IMR-90 (cell line): ENCODE measurements at regions not wholly inside any gene's neighbourhood (a gene's known extent, or its start where the extent isn't known, plus 50 kb on each side); places are given as distances from the start of the nearest gene placed in this dataset.

Experiments
- ATAC-seq: fragments of 200-7000 bp; cut with Tn5 transposase; 2 replicates; pipeline ENCODE4 v1.9.1; 2020; ENCODE audit warnings: low read depth, mild to moderate bottlenecking, moderate library complexity
- BruUV-seq: library from RNA; stranded (reverse); fragments of 400-500 nt; replicated peaks from 2 replicates; lab custom pipeline; 2021; lab: Mats Ljungman, UMichigan
- CTCF ChIA-PET: fragments of 300-600 bp; formaldehyde crosslinking; extraction: SDS; loops from one replicate; lab custom pipeline; 2021; ENCODE audit warnings: antibody characterized with exemption; lab: Yijun Ruan, JAX
- POLR2A ChIA-PET: fragments of 300-600 bp; sonication (Branson Sonifier 250); formaldehyde crosslinking; loops from one replicate; lab custom pipeline; 2022; ENCODE audit warnings: antibody characterized with exemption; ENCODE audit not compliant: unreplicated experiment; lab: Charles Lee
- DNase-seq: peaks from one replicate; pipeline ENCODE4 v3.0.0; 2013
- H2AFZ ChIP-seq: replicated peaks from 2 replicates; pipeline ENCODE3; 2013; ENCODE audit warnings: low read length, mild to moderate bottlenecking; ENCODE audit not compliant: poor library complexity
- H2AK5ac ChIP-seq: 2 replicates; pipeline ENCODE4 v1.6.1; 2013; ENCODE audit warnings: low read depth, low read length, inconsistent platforms
- H2AK9ac ChIP-seq: replicated peaks from 2 replicates; pipeline ENCODE3; 2013; ENCODE audit warnings: mild to moderate bottlenecking, low read depth, low read length, moderate library complexity; ENCODE audit not compliant: poor library complexity
- H2BK120ac ChIP-seq: 2 replicates; pipeline ENCODE4 v1.6.1; 2013; ENCODE audit warnings: low read depth, low read length, inconsistent platforms
- H2BK15ac ChIP-seq: 3 replicates; pipeline ENCODE4 v1.6.1; 2013; ENCODE audit warnings: low read depth, low read length, inconsistent platforms
- H2BK20ac ChIP-seq: 2 replicates; pipeline ENCODE4 v1.6.1; 2013; ENCODE audit warnings: low read depth, mild to moderate bottlenecking, inconsistent platforms, low read length, moderate library complexity
- H2BK5ac ChIP-seq: 2 replicates; pipeline ENCODE4 v1.6.1; 2013; ENCODE audit warnings: mild to moderate bottlenecking, low read depth, low read length, inconsistent platforms; ENCODE audit not compliant: poor library complexity, severe bottlenecking
- H3K14ac ChIP-seq: replicated peaks from 2 replicates; pipeline ENCODE4 v1.6.1; 2013; ENCODE audit warnings: low read depth, low read length, inconsistent platforms
- H3K18ac ChIP-seq: 2 replicates; pipeline ENCODE4 v1.6.1; 2013; ENCODE audit warnings: low read depth, low read length, control low read depth
- H3K23ac ChIP-seq: 2 replicates; pipeline ENCODE4 v1.6.1; 2013; ENCODE audit warnings: low read depth, low read length, inconsistent platforms
- H3K27ac ChIP-seq: 2 replicates; pipeline ENCODE4 v1.5.1; 2013; ENCODE audit warnings: mild to moderate bottlenecking, control low read depth, low read length; ENCODE audit not compliant: insufficient read depth
- H3K27me3 ChIP-seq: 2 replicates; pipeline ENCODE4 v1.6.1; 2013; ENCODE audit warnings: low read length; ENCODE audit not compliant: control insufficient read depth, insufficient read depth
- H3K36me3 ChIP-seq: 2 replicates; pipeline ENCODE4 v1.6.1; 2013; ENCODE audit warnings: low read length, mixed read lengths; ENCODE audit not compliant: control insufficient read depth, insufficient read depth
- H3K4ac ChIP-seq: 2 replicates; pipeline ENCODE4 v1.6.1; 2013; ENCODE audit warnings: low read depth, low read length, inconsistent platforms
- H3K4me1 ChIP-seq: 2 replicates; pipeline ENCODE4 v1.6.1; 2013; ENCODE audit warnings: low read length, mixed read lengths; ENCODE audit not compliant: control insufficient read depth, insufficient read depth
- H3K4me2 ChIP-seq: 2 replicates; pipeline ENCODE4 v1.6.1; 2013; ENCODE audit warnings: low read depth, mild to moderate bottlenecking, control low read depth, low read length, moderate library complexity
- H3K4me3 ChIP-seq: 2 replicates; pipeline ENCODE4 v1.5.1; 2013; ENCODE audit warnings: low read depth, mild to moderate bottlenecking, control low read depth, low read length, moderate library complexity; ENCODE audit not compliant: insufficient read depth
- H3K56ac ChIP-seq: 2 replicates; pipeline ENCODE4 v1.6.1; 2013; ENCODE audit warnings: low read length, inconsistent platforms; ENCODE audit not compliant: insufficient read depth; ENCODE audit errors: extremely low read depth
- H3K79me1 ChIP-seq, 2 experiments: 2 replicates each; pipeline ENCODE4 v1.6.1; 2013; ENCODE audit warnings: low read length in 2 of 2, inconsistent platforms in 1 of 2, low read depth in 1 of 2
- H3K9ac ChIP-seq: 2 replicates; pipeline ENCODE4 v1.6.1; 2013; ENCODE audit warnings: low read depth, low read length, control low read depth
- H3K9me1 ChIP-seq: 2 replicates; pipeline ENCODE4 v1.6.1; 2013; ENCODE audit warnings: low read length, inconsistent platforms; ENCODE audit not compliant: insufficient read depth
- H3K9me3 ChIP-seq: 2 replicates; pipeline ENCODE4 v1.6.1; 2013; ENCODE audit warnings: low read length; ENCODE audit not compliant: control insufficient read depth, insufficient read depth
- H4K20me1 ChIP-seq: 2 replicates; pipeline ENCODE4 v1.6.1; 2013; ENCODE audit warnings: low read length, inconsistent platforms; ENCODE audit not compliant: insufficient read depth
- H4K5ac ChIP-seq: 2 replicates; pipeline ENCODE4 v1.6.1; 2013; ENCODE audit warnings: mild to moderate bottlenecking, low read depth, low read length, control low read depth
- H4K8ac ChIP-seq, 2 experiments: 2 replicates each; pipeline ENCODE4 v1.6.1; 2013; ENCODE audit warnings: low read depth in 2 of 2, low read length in 2 of 2, control low read depth in 1 of 2, inconsistent platforms in 1 of 2
- H4K91ac ChIP-seq: 2 replicates; pipeline ENCODE4 v1.6.1; 2013; ENCODE audit warnings: low read depth, low read length, inconsistent platforms; ENCODE audit not compliant: insufficient read depth
- BHLHE40 ChIP-seq: fragments of 150-350 bp; IDR thresholded peaks from 2 replicates; pipeline ENCODE4 v1.6.1; 2016; ENCODE audit warnings: mild to moderate bottlenecking, low read depth, low read length
- CEBPB ChIP-seq: IDR thresholded peaks from 2 replicates; pipeline ENCODE4 v1.6.1; 2012; ENCODE audit warnings: low read depth, low read length, improper control_type of control experiment
- CHD1 ChIP-seq: IDR thresholded peaks from 2 replicates; pipeline ENCODE4 v1.6.1; 2012; ENCODE audit warnings: low read depth, low read length, improper control_type of control experiment
- FOS ChIP-seq: fragments of 150-350 bp; IDR thresholded peaks from 2 replicates; pipeline ENCODE4 v1.6.1; 2016; ENCODE audit warnings: low read depth, low read length
- MAFK ChIP-seq: IDR thresholded peaks from 2 replicates; pipeline ENCODE4 v1.6.1; 2012; ENCODE audit warnings: low read depth, low read length, improper control_type of control experiment
- MAZ ChIP-seq: IDR thresholded peaks from 2 replicates; pipeline ENCODE4 v1.6.1; 2012; ENCODE audit warnings: low read depth, mild to moderate bottlenecking, low read length, improper control_type of control experiment, moderate library complexity, borderline replicate concordance
- MXI1 ChIP-seq: IDR thresholded peaks from 2 replicates; pipeline ENCODE4 v1.6.1; 2012; ENCODE audit warnings: low read depth, mild to moderate bottlenecking, low read length, moderate library complexity, borderline replicate concordance
- NFE2L2 ChIP-seq: fragments of 150-350 bp; IDR thresholded peaks from 2 replicates; pipeline ENCODE4 v1.6.1; 2016; ENCODE audit warnings: low read depth, mild to moderate bottlenecking, low read length
- POLR2A ChIP-seq: IDR thresholded peaks from 2 replicates; pipeline ENCODE4 v1.6.1; 2012; ENCODE audit warnings: mild to moderate bottlenecking, low read depth, low read length
- RAD21 ChIP-seq: IDR thresholded peaks from 2 replicates; pipeline ENCODE4 v1.6.1; 2012; ENCODE audit warnings: low read length, improper control_type of control experiment
- RCOR1 ChIP-seq: IDR thresholded peaks from 2 replicates; pipeline ENCODE4 v1.6.1; 2012; ENCODE audit warnings: mild to moderate bottlenecking, low read length, improper control_type of control experiment; ENCODE audit not compliant: insufficient replicate concordance
- RFX5 ChIP-seq: IDR thresholded peaks from 2 replicates; pipeline ENCODE4 v1.8.0; 2012; ENCODE audit warnings: low read depth, mild to moderate bottlenecking, low read length, moderate library complexity
- SMC3 ChIP-seq: fragments of 150-350 bp; IDR thresholded peaks from 2 replicates; pipeline ENCODE4 v1.6.1; 2016; ENCODE audit warnings: low read depth, mild to moderate bottlenecking, antibody characterized with exemption, low read length, moderate library complexity
- WGBS, 2 experiments: methylation state at CpG; one replicate each; pipeline versions ENCODE4 v1.1.5 to v1.1.7; 2013; ENCODE audit warnings: missing lambda C conversion rate in 2 of 2; ENCODE audit not compliant: insufficient read length in 1 of 2; ENCODE audit errors: extremely low coverage in 2 of 2; 5-methylcytosine and 5-hydroxymethylcytosine counted together
- dilution Hi-C: fragments of 300-500 bp; cut with HindIII; formaldehyde crosslinking; loops from one replicate; pipeline ENCODE4 v1.14.3; 2018; ENCODE audit warnings: low sequenced_read_pairs; ENCODE audit not compliant: unreplicated experiment
- in situ Hi-C: fragments of 300-500 bp; cut with MboI; formaldehyde crosslinking; loops from 3 replicates; pipeline ENCODE4 v1.14.3; 2019; ENCODE audit warnings: low sequenced_read_pairs, inconsistent platforms, mixed read lengths
- intact Hi-C: fragments of 100-400 bp; cut with micrococcal nuclease; formaldehyde crosslinking; loops from 2 replicates; pipeline ENCODE4 v1.10.0; 2022
- TF ChIP-seq, protein P1 (sequence below): fragments of 150-350 bp; IDR thresholded peaks from 2 replicates; pipeline ENCODE4 v1.6.1; 2017; ENCODE audit warnings: mild to moderate bottlenecking, antibody characterized with exemption, low read length, low read depth
- TF ChIP-seq, protein P2 (sequence below): conservative IDR thresholded peaks from 2 replicates; pipeline ENCODE4 v1.5.1; 2012; ENCODE audit warnings: mild to moderate bottlenecking, low read depth, low read length, improper control_type of control experiment
- TF ChIP-seq, protein P3 (sequence below): fragments of 150-350 bp; IDR thresholded peaks from 2 replicates; pipeline ENCODE4 v1.6.1; 2016; ENCODE audit warnings: low read depth, mild to moderate bottlenecking, low read length, moderate library complexity, borderline replicate concordance

DNA sequence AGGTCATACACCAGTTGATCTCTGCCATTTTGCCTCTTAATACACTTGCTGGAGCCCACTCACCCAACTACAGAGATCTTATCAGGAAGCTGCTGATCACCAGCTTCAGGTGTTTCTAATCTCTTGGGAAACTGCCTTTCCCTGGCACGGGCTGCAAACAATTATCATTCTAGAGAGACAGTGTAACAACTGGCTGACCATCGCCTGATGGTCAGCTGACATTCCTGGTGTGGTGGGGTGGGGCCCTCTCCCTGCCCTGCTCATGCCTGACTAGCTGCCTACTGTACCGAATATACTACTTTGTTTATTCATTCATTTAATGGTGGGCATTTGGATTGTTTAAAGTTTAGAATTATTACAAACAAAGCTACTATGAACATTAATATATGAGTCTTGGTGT, 311.5 kb downstream of the CBLN2 start:
- Histone ChIP-seq H2AK9ac (no peak overlapping the region), H2AK5ac (no peak overlapping the region), H3K36me3 (no peaks in the 10 kb centered on the region), H3K9me1 (no peaks in the 10 kb centered on the region), H4K5ac (no peak overlapping the region), H3K4me1 (no peaks in the 10 kb centered on the region), H2BK15ac (no peak overlapping the region), H3K4me3 (no peak overlapping the region), H3K9ac (no peak overlapping the region), H3K4ac (no peak overlapping the region), H3K56ac (no peak overlapping the region), H4K91ac (no peak overlapping the region), H3K4me2 (no peak overlapping the region), H3K23ac (no peak overlapping the region), H3K18ac (no peak overlapping the region), H3K79me1 (no peaks in the 10 kb centered on the region), H3K14ac (no peak overlapping the region), H2BK5ac (no peak overlapping the region), H3K27ac (no peak overlapping the region), H2BK20ac (no peak overlapping the region), H2AFZ (no peak overlapping the region), H4K8ac (no peak overlapping the region), H2BK120ac (no peak overlapping the region), H4K20me1 (no peaks in the 10 kb centered on the region), H3K9me3 (peaks cover 7% of the 10 kb centered on the region; the same call in 1 of the 2 replicates), H3K27me3 (no peaks in the 10 kb centered on the region)
- in situ Hi-C loops = no loop called here
- no CpG with 5 or more reads among the region's 3 CpGs for WGBS, 2 experiments
- TF ChIP-seq CHD1 (no peak), SMC3 (no peak), POLR2A (no peak), MAZ (no peak), RFX5 (no peak), CEBPB (no peak), BHLHE40 (no peak), RCOR1 (no peak), MXI1 (no peak), NFE2L2 (no peak), FOS (no peak), RAD21 (no peak), MAFK (no peak)
- TF ChIP-seq, protein P1, sequence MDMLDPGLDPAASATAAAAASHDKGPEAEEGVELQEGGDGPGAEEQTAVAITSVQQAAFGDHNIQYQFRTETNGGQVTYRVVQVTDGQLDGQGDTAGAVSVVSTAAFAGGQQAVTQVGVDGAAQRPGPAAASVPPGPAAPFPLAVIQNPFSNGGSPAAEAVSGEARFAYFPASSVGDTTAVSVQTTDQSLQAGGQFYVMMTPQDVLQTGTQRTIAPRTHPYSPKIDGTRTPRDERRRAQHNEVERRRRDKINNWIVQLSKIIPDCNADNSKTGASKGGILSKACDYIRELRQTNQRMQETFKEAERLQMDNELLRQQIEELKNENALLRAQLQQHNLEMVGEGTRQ = no peak
- TF ChIP-seq, protein P2, sequence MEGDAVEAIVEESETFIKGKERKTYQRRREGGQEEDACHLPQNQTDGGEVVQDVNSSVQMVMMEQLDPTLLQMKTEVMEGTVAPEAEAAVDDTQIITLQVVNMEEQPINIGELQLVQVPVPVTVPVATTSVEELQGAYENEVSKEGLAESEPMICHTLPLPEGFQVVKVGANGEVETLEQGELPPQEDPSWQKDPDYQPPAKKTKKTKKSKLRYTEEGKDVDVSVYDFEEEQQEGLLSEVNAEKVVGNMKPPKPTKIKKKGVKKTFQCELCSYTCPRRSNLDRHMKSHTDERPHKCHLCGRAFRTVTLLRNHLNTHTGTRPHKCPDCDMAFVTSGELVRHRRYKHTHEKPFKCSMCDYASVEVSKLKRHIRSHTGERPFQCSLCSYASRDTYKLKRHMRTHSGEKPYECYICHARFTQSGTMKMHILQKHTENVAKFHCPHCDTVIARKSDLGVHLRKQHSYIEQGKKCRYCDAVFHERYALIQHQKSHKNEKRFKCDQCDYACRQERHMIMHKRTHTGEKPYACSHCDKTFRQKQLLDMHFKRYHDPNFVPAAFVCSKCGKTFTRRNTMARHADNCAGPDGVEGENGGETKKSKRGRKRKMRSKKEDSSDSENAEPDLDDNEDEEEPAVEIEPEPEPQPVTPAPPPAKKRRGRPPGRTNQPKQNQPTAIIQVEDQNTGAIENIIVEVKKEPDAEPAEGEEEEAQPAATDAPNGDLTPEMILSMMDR = no peak
- TF ChIP-seq, protein P3, sequence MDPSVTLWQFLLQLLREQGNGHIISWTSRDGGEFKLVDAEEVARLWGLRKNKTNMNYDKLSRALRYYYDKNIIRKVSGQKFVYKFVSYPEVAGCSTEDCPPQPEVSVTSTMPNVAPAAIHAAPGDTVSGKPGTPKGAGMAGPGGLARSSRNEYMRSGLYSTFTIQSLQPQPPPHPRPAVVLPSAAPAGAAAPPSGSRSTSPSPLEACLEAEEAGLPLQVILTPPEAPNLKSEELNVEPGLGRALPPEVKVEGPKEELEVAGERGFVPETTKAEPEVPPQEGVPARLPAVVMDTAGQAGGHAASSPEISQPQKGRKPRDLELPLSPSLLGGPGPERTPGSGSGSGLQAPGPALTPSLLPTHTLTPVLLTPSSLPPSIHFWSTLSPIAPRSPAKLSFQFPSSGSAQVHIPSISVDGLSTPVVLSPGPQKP = no peak
- ChIA-PET CTCF (no interaction called here), POLR2A (no interaction called here)
- intact Hi-C loops = no loop called here
- dilution Hi-C loops = no loop called here
- DNase-seq (no peak), ATAC-seq (no peak)
- BruUV-seq = no TSS peak
